K562 (cell line): ENCODE measurements at regions not wholly inside any gene's neighbourhood (a gene's known extent, or its start where the extent isn't known, plus 50 kb on each side); places are given as distances from the start of the nearest gene placed in this dataset.
A peak's percentile ranks its signal among the peaks of the same experiment; 100 is the strongest.

Experiments used
- ATAC-seq: fragments of 200-7000 bp; cut with Tn5 transposase; 3 replicates; pipeline ENCODE4 v1.9.1; 2020; ENCODE audit warnings: moderate library complexity
- BruUV-seq: library from RNA; stranded (reverse); fragments of 400-500 nt; replicated peaks from 2 replicates; lab custom pipeline; 2021; lab: Mats Ljungman, UMichigan
- CTCF ChIA-PET: fragments of 300-600 bp; formaldehyde crosslinking; extraction: SDS; loops from one replicate; lab custom pipeline; 2021; ENCODE audit warnings: low intra/inter-chr PET ratio; lab: Yijun Ruan, JAX
- POLR2A ChIA-PET: fragments of 300-600, 350-650 bp; sonication (Branson Sonifier 250); formaldehyde crosslinking; extraction: SDS; loops from one replicate; lab custom pipeline; 2021; ENCODE audit warnings: antibody characterized with exemption, inconsistent platforms; lab: Yijun Ruan, JAX
- DNase-seq, 4 experiments: peaks; one replicate each; pipeline versions ENCODE4 v3.0.0 to v3.0.0-alpha.2; 2011 to 2018; ENCODE audit warnings: low spot score in 3 of 4, mixed read lengths in 3 of 4; ENCODE audit errors: extremely low read depth in 1 of 4
- FAIRE-seq: peaks from 2 replicates; lab custom pipeline; 2011; peaks lifted over from hg19 to GRCh38; lab: Jason Lieb, UNC
- H2AFZ ChIP-seq: 2 replicates; pipeline ENCODE4 v1.6.0; 2011; ENCODE audit warnings: low read depth, low read length, control low read depth, inconsistent platforms
- H3K27ac ChIP-seq: fragments of 200-600 bp; 3 replicates; pipeline ENCODE4 v1.8.0; 2011; ENCODE audit warnings: low read depth, mild to moderate bottlenecking, control low read depth, inconsistent platforms, low read length, moderate library complexity, mixed read lengths; ENCODE audit errors: extremely low read depth
- H3K27me3 ChIP-seq, 2 experiments: fragments of 300-600 bp in 1 of 2; 2 replicates in 1 of 2; 3 replicates in 1 of 2; pipeline versions ENCODE4 v1.6.0 to v1.8.0; 2011; ENCODE audit warnings: inconsistent platforms in 2 of 2, low read length in 2 of 2, mild to moderate bottlenecking in 1 of 2, mixed read lengths in 1 of 2, moderate library complexity in 1 of 2; ENCODE audit not compliant: control insufficient read depth in 2 of 2, insufficient read depth in 2 of 2
- H3K36me3 ChIP-seq: fragments of 300-600 bp; 3 replicates; pipeline ENCODE4 v1.8.0; 2011; ENCODE audit warnings: mild to moderate bottlenecking, low read length, inconsistent platforms; ENCODE audit not compliant: control insufficient read depth, insufficient read depth
- H3K4me1 ChIP-seq, 2 experiments: fragments of 200-600 bp in 1 of 2; replicated peaks in 1 of 2; 2 replicates in 1 of 2; 3 replicates in 1 of 2; pipeline versions ENCODE4 v1.5.1 to v1.8.0; 2011; ENCODE audit warnings: inconsistent platforms in 2 of 2, low read length in 2 of 2, mild to moderate bottlenecking in 1 of 2, mixed read lengths in 1 of 2, moderate library complexity in 1 of 2; ENCODE audit not compliant: control insufficient read depth in 2 of 2, insufficient read depth in 2 of 2
- H3K4me2 ChIP-seq: 2 replicates; pipeline ENCODE4 v1.6.1; 2011; ENCODE audit warnings: low read length, control low read depth, inconsistent platforms, mixed read lengths; ENCODE audit not compliant: insufficient read depth
- H3K4me3 ChIP-seq: fragments of 200-600 bp; sonication (generic), shearing (Covaris generic); 2 replicates; pipeline ENCODE4 v1.5.1; 2016; ENCODE audit warnings: control low read depth, inconsistent platforms
- H3K79me2 ChIP-seq: fragments of 200-600 bp; 3 replicates; pipeline ENCODE4 v1.8.0; 2011; ENCODE audit warnings: low read length, inconsistent platforms; ENCODE audit not compliant: control insufficient read depth, insufficient read depth
- H3K9ac ChIP-seq, 2 experiments: 2 replicates each; pipeline versions ENCODE4 v1.6.0 to v1.6.1; 2011; ENCODE audit warnings: low read depth in 2 of 2, low read length in 2 of 2, control low read depth in 1 of 2, inconsistent platforms in 1 of 2, mild to moderate bottlenecking in 1 of 2, mixed read lengths in 1 of 2; ENCODE audit not compliant: insufficient read depth in 1 of 2
- H3K9me1 ChIP-seq: one replicate; pipeline ENCODE4 v1.6.0; 2011; ENCODE audit warnings: inconsistent platforms, mild to moderate bottlenecking, low read length, moderate library complexity; ENCODE audit not compliant: control insufficient read depth, insufficient read depth
- H3K9me3 ChIP-seq: replicated peaks from 2 replicates; pipeline ENCODE4 v1.5.1; 2011; ENCODE audit warnings: low read depth, low read length, inconsistent platforms; ENCODE audit not compliant: control insufficient read depth, insufficient read depth
- H4K20me1 ChIP-seq: replicated peaks from 2 replicates; pipeline ENCODE4 v1.6.1; 2011; ENCODE audit warnings: low read length, inconsistent platforms, mixed read lengths; ENCODE audit not compliant: control insufficient read depth, insufficient read depth
- ARID2 ChIP-seq: fragments of 450-650 bp; IDR thresholded peaks from 2 replicates; pipeline ENCODE4 v1.6.1; 2017; ENCODE audit warnings: antibody characterized with exemption, mild to moderate bottlenecking
- BACH1 ChIP-seq: fragments of 200-800 bp; sonication (Bioruptor generic); IDR thresholded peaks from 2 replicates; pipeline ENCODE4 v1.6.1; 2016; ENCODE audit warnings: missing genetic modification characterization, missing compliant biosample characterization
- CTBP1 ChIP-seq: fragments of 450-650 bp; IDR thresholded peaks from 2 replicates; pipeline ENCODE4 v1.6.1; 2016; ENCODE audit warnings: borderline replicate concordance
- E2F3 ChIP-seq: fragments of 250-450 bp; sonication (Bioruptor Pico); IDR thresholded peaks from 2 replicates; pipeline ENCODE4 v1.4.0; 2020; ENCODE audit warnings: mild to moderate bottlenecking
- ETV6 ChIP-seq, 3 experiments: fragments of 150-350 bp in 1 of 3; sonication (generic) in 1 of 3; formaldehyde crosslinking in 1 of 3; IDR thresholded peaks; 2 replicates each; pipeline versions ENCODE4 v1.6.1 to v1.8.0; 2014 to 2022; ENCODE audit warnings: borderline replicate concordance in 2 of 3, low read depth in 2 of 3, antibody characterized with exemption in 1 of 3, low read length in 1 of 3, mild to moderate bottlenecking in 1 of 3, missing genetic modification reagents in 1 of 3
- MEIS2 ChIP-seq: fragments of 450-650 bp; IDR thresholded peaks from 2 replicates; pipeline ENCODE4 v1.6.1; 2014; ENCODE audit warnings: mild to moderate bottlenecking; ENCODE audit not compliant: partially characterized antibody
- NFIC ChIP-seq: fragments of 450-650 bp; IDR thresholded peaks from 2 replicates; pipeline ENCODE4 v1.6.1; 2017; ENCODE audit warnings: mild to moderate bottlenecking, inconsistent platforms
- RB1 ChIP-seq: fragments of 450-650 bp; IDR thresholded peaks from 2 replicates; pipeline ENCODE4 v1.6.1; 2017; ENCODE audit warnings: low read depth, mild to moderate bottlenecking
- RBM15 ChIP-seq: fragments of 200-400 bp; formaldehyde crosslinking; IDR thresholded peaks from 2 replicates; pipeline ENCODE4 v1.6.1; 2018; ENCODE audit warnings: mild to moderate bottlenecking, low read length, moderate library complexity; ENCODE audit not compliant: insufficient read depth
- SMARCA4 ChIP-seq: fragments of 450-650 bp; IDR thresholded peaks from 2 replicates; pipeline ENCODE4 v1.6.1; 2016
- WGBS: fragments of 100-300 bp; shearing (Covaris generic); methylation state at CpG from one replicate; pipeline ENCODE4 v1.1.6; 2016; ENCODE audit warnings: low coverage, mixed read lengths; ENCODE audit not compliant: insufficient coverage; ENCODE audit errors: missing lambda C conversion rate; 5-methylcytosine and 5-hydroxymethylcytosine counted together
- in situ Hi-C: fragments of 300-500 bp; cut with MboI; formaldehyde crosslinking; loops from 4 replicates; pipeline ENCODE4 v1.15.0; 2018; ENCODE audit warnings: inconsistent platforms, mixed read lengths
- intact Hi-C: fragments of 100-400 bp; cut with micrococcal nuclease; formaldehyde crosslinking; loops from 2 replicates; pipeline ENCODE4 v1.14.2; 2022
- TF ChIP-seq, protein P1 (sequence below): sonication (generic); IDR thresholded peaks from 2 replicates; pipeline ENCODE4 v1.6.1; 2016
- TF ChIP-seq, protein P2 (sequence below), 2 experiments: fragments of 450-650 bp in 1 of 2; IDR thresholded peaks; 2 replicates each; pipeline ENCODE4 v1.6.1; 2011 to 2017; ENCODE audit warnings: low read depth in 2 of 2, antibody characterized with exemption in 1 of 2, borderline replicate concordance in 1 of 2, low read length in 1 of 2, mild to moderate bottlenecking in 1 of 2, mixed read lengths in 1 of 2; ENCODE audit not compliant: control insufficient read depth in 1 of 2
- TF ChIP-seq, protein P3 (sequence below): fragments of 250-450 bp; sonication (Bioruptor Pico); IDR thresholded peaks from 2 replicates; pipeline ENCODE4 v1.4.0; 2020; ENCODE audit warnings: mild to moderate bottlenecking, moderate library complexity

DNA sequence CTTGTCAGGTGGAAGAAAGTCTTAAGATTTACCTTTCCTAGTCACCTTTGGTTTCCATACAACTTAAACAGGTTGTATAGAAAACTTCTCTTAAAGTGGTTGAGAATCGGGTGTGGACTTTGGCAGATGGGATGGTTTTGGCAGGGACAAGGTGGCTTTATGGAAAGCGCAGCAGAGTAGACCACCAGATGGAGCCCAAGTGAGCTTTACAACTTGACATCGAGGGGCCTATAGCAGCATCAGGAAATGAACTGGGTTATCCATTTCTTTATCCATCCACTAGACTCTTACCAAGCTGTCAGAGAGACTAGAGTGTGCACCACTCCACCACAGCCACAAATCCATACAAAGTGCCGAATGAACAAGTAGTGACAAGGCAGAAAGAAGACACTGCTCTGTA lies 85.3 kb upstream of the MBNL1 start:
- H3K27me3 ChIP-seq: no peaks in the 10 kb centered on the region
- DNase-seq: peak; percentile 51 to 88 (median 63)
- H4K20me1 ChIP-seq: no peaks in the 10 kb centered on the region
- H3K27ac ChIP-seq: no peak overlapping the region
- ChIA-PET CTCF (interaction anchor here (0.5 to 2.0 kb wide), 4 partner anchors 61 to 1893 kb away, joined by 3 to 13 read pairs (median 6); no protein-coding TSS in a partner anchor), POLR2A (interaction anchor here (0.6 to 2.7 kb wide), 10 partner anchors 9 to 595 kb away, joined by 3 to 16 read pairs (median 4); partner anchors contain the start of gene MBNL1)
- H2AFZ ChIP-seq: peak overlapping the region; percentile 90
- intact Hi-C loops (loop anchor here (1.0 to 5.0 kb wide), 5 partner anchors 60 to 289 kb away; no protein-coding TSS in a partner anchor), in situ Hi-C loops (no loop called here)
- H3K79me2 ChIP-seq: peaks cover 14% of the 10 kb centered on the region; the same call in 2 of the 3 replicates
- BruUV-seq: no TSS peak
- peak; percentile 97 for ATAC-seq
- no peaks in the 10 kb centered on the region for H3K36me3 ChIP-seq
- H3K9me1 ChIP-seq: no peaks in the 10 kb centered on the region
- peak; percentile 91 for FAIRE-seq
- no peaks in the 10 kb centered on the region for H3K9me3 ChIP-seq
- H3K9ac ChIP-seq: no peak overlapping the region
- 3% methylated on average over 4 of the region's 4 CpGs for WGBS
- no peak overlapping the region for H3K4me3 ChIP-seq
- H3K4me2 ChIP-seq: peak overlapping the region; percentile 55; the same call in 1 of the 2 replicates
- H3K4me1 ChIP-seq: peaks cover 0 to 10% of the 10 kb centered on the region in 2 experiments; a peak in 2 of 5 replicates
- TF ChIP-seq MEIS2 (peak; percentile 17), NFIC (peak; percentile 39; the same call in 1 of the 2 replicates), ARID2 (peak; percentile 74; the same call in 1 of the 2 replicates), E2F3 (CRISPR knock-in tag) (no peak), RB1 (peak; percentile 65; the same call in 1 of the 2 replicates), CTBP1 (0 out of 2 replicates have a peak, but pooled peaks have one; percentile 27), SMARCA4 (peak; percentile 10; the same call in 1 of the 2 replicates), BACH1 (tag) (peak; percentile 37; the same call in 1 of the 2 replicates), RBM15 (no peak), ETV6 (IDR thresholded peaks at IDR 0.05; ENCODE audit: borderline replicate concordance in 1 of 2, low read depth in 2 of 2, low read length in 1 of 2) (no peak), ETV6 (CRISPR knock-in tag; IDR thresholded peaks at IDR 0.05; ENCODE audit: borderline replicate concordance) (no peak)
- TF ChIP-seq, protein P1, sequence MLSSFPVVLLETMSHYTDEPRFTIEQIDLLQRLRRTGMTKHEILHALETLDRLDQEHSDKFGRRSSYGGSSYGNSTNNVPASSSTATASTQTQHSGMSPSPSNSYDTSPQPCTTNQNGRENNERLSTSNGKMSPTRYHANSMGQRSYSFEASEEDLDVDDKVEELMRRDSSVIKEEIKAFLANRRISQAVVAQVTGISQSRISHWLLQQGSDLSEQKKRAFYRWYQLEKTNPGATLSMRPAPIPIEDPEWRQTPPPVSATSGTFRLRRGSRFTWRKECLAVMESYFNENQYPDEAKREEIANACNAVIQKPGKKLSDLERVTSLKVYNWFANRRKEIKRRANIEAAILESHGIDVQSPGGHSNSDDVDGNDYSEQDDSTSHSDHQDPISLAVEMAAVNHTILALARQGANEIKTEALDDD: peak; percentile 93
- TF ChIP-seq, protein P2, sequence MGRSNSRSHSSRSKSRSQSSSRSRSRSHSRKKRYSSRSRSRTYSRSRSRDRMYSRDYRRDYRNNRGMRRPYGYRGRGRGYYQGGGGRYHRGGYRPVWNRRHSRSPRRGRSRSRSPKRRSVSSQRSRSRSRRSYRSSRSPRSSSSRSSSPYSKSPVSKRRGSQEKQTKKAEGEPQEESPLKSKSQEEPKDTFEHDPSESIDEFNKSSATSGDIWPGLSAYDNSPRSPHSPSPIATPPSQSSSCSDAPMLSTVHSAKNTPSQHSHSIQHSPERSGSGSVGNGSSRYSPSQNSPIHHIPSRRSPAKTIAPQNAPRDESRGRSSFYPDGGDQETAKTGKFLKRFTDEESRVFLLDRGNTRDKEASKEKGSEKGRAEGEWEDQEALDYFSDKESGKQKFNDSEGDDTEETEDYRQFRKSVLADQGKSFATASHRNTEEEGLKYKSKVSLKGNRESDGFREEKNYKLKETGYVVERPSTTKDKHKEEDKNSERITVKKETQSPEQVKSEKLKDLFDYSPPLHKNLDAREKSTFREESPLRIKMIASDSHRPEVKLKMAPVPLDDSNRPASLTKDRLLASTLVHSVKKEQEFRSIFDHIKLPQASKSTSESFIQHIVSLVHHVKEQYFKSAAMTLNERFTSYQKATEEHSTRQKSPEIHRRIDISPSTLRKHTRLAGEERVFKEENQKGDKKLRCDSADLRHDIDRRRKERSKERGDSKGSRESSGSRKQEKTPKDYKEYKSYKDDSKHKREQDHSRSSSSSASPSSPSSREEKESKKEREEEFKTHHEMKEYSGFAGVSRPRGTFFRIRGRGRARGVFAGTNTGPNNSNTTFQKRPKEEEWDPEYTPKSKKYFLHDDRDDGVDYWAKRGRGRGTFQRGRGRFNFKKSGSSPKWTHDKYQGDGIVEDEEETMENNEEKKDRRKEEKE (IDR thresholded peaks at IDR 0.05; ENCODE audit: borderline replicate concordance in 1 of 2, control insufficient read depth in 1 of 2, low read depth in 2 of 2, low read length in 1 of 2): no peak
- TF ChIP-seq, protein P3, sequence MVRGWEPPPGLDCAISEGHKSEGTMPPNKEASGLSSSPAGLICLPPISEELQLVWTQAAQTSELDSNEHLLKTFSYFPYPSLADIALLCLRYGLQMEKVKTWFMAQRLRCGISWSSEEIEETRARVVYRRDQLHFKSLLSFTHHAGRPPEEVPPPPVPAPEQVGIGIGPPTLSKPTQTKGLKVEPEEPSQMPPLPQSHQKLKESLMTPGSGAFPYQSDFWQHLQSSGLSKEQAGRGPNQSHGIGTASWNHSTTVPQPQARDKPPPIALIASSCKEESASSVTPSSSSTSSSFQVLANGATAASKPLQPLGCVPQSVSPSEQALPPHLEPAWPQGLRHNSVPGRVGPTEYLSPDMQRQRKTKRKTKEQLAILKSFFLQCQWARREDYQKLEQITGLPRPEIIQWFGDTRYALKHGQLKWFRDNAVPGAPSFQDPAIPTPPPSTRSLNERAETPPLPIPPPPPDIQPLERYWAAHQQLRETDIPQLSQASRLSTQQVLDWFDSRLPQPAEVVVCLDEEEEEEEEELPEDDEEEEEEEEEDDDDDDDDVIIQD (CRISPR knock-in tag): no peak
